Activated CD4-positive, alpha-beta memory T cell treated with anti-CD3 and anti-CD28 coated beads, Interleukin-2, amount 10 ng/mL, durations not matched to agents 7 days and 5 days (primary cell): ENCODE measurements at regions not wholly inside any gene's neighbourhood (a gene's known extent, or its start where the extent isn't known, plus 50 kb on each side); places are given as distances from the start of the nearest gene placed in this dataset.

Source experiments
- CTCF ChIA-PET: fragments of 350-600 bp; sonication (Branson Sonifier 250); formaldehyde crosslinking; loops from one replicate; lab custom pipeline; 2021; ENCODE audit warnings: antibody characterized with exemption, inconsistent platforms; lab: Charles Lee
- POLR2A ChIA-PET: fragments of 350-600 bp; sonication (Branson Sonifier 250); formaldehyde crosslinking; loops from one replicate; lab custom pipeline; 2021; ENCODE audit warnings: antibody characterized with exemption; lab: Charles Lee
- DNase-seq: peaks from one replicate; pipeline ENCODE4 v3.0.0-alpha.2; 2020
- H3K27ac Mint-ChIP-seq: one replicate; pipeline ENCODE4 v1.8.0; 2021; ENCODE audit warnings: mild to moderate bottlenecking, mixed read lengths
- H3K27me3 Mint-ChIP-seq: one replicate; pipeline ENCODE4 v1.8.0; 2021; ENCODE audit warnings: mixed read lengths
- H3K36me3 Mint-ChIP-seq: one replicate; pipeline ENCODE4 v1.8.0; 2021; ENCODE audit warnings: low read depth, mixed read lengths
- H3K4me1 Mint-ChIP-seq: one replicate; pipeline ENCODE4 v1.8.0; 2021; ENCODE audit warnings: mixed read lengths
- H3K4me3 Mint-ChIP-seq: one replicate; pipeline ENCODE4 v1.8.0; 2021; ENCODE audit warnings: mild to moderate bottlenecking, mixed read lengths
- H3K9me3 Mint-ChIP-seq: one replicate; pipeline ENCODE4 v1.8.0; 2021; ENCODE audit warnings: mixed read lengths

GRCh38 chrX:39904816-39905537, 192.8 kb downstream of the BCOR start:
- Mint-ChIP-seq H3K9me3 (no peaks in the 10 kb centered on the region), H3K4me1 (peaks cover 10% of the 10 kb centered on the region), H3K27me3 (peaks cover 2% of the 10 kb centered on the region), H3K27ac (no peak overlapping the region), H3K4me3 (no peak overlapping the region), H3K36me3 (no peaks in the 10 kb centered on the region)
- DNase-seq, result no peak
- POLR2A ChIA-PET, result interaction anchor here (1.4 kb wide), 1 partner anchor 51 kb away, joined by 3 read pairs; no protein-coding TSS in a partner anchor
- CTCF ChIA-PET, result no interaction called here

GRCh38 chrX:39905538-39905891, 192.2 kb downstream of the BCOR start:
- Mint-ChIP-seq H3K27me3 (peaks cover 2% of the 10 kb centered on the region), H3K4me3 (no peak overlapping the region), H3K4me1 (peaks cover 10% of the 10 kb centered on the region), H3K9me3 (no peaks in the 10 kb centered on the region), H3K36me3 (no peaks in the 10 kb centered on the region), H3K27ac (no peak overlapping the region)
- no peak for DNase-seq
- ChIA-PET CTCF (no interaction called here), POLR2A (interaction anchor here (1.4 kb wide), 1 partner anchor 51 kb away, joined by 3 read pairs; no protein-coding TSS in a partner anchor)

- peaks cover 10% of the 10 kb centered on the region for H3K4me1 Mint-ChIP-seq
- DNase-seq, result no peak
- H3K36me3 Mint-ChIP-seq, result no peaks in the 10 kb centered on the region
- H3K27ac Mint-ChIP-seq, result no peak overlapping the region
- ChIA-PET CTCF (no interaction called here), POLR2A (interaction anchor here (1.4 kb wide), 1 partner anchor 52 kb away, joined by 3 read pairs; no protein-coding TSS in a partner anchor)
- H3K27me3 Mint-ChIP-seq, result peaks cover 2% of the 10 kb centered on the region
- H3K4me3 Mint-ChIP-seq, result no peak overlapping the region
- H3K9me3 Mint-ChIP-seq, result no peaks in the 10 kb centered on the region
Observed at GRCh38 chrX:39905946-39906345, 191.8 kb downstream of the BCOR start.

- Mint-ChIP-seq H3K4me3 (no peak overlapping the region), H3K36me3 (no peaks in the 10 kb centered on the region), H3K27ac (no peak overlapping the region)
Observed at GRCh38 chrX:39907964-39908661, 189.6 kb downstream of the BCOR start.

GRCh38 chrX:39909996-39910395, 187.8 kb downstream of the BCOR start:
- ChIA-PET CTCF (no interaction called here), POLR2A (no interaction called here)
- H3K4me1 Mint-ChIP-seq, result no peaks in the 10 kb centered on the region
- no peak overlapping the region for H3K4me3 Mint-ChIP-seq
- no peaks in the 10 kb centered on the region for H3K9me3 Mint-ChIP-seq
- H3K36me3 Mint-ChIP-seq, result no peaks in the 10 kb centered on the region
- H3K27me3 Mint-ChIP-seq, result no peaks in the 10 kb centered on the region
- no peak overlapping the region for H3K27ac Mint-ChIP-seq
- no peak for DNase-seq

More at GRCh38 chrX:39907964-39908661, 189.6 kb downstream of the BCOR start:
- Mint-ChIP-seq H3K4me1 (peaks cover 8% of the 10 kb centered on the region), H3K27me3 (no peaks in the 10 kb centered on the region), H3K9me3 (no peaks in the 10 kb centered on the region)
- DNase-seq, result no peak
- ChIA-PET POLR2A (no interaction called here), CTCF (no interaction called here)

GRCh38 chrX:39910651-39911050, 187.1 kb downstream of the BCOR start:
- H3K4me3 Mint-ChIP-seq, result no peak overlapping the region
- ChIA-PET CTCF (no interaction called here), POLR2A (no interaction called here)
- no peaks in the 10 kb centered on the region for H3K9me3 Mint-ChIP-seq
- H3K36me3 Mint-ChIP-seq, result no peaks in the 10 kb centered on the region
- no peaks in the 10 kb centered on the region for H3K4me1 Mint-ChIP-seq
- H3K27me3 Mint-ChIP-seq, result no peaks in the 10 kb centered on the region
- DNase-seq, result no peak
- no peak overlapping the region for H3K27ac Mint-ChIP-seq

- ChIA-PET CTCF (no interaction called here), POLR2A (no interaction called here)
- no peaks in the 10 kb centered on the region for H3K9me3 Mint-ChIP-seq
- no peaks in the 10 kb centered on the region for H3K36me3 Mint-ChIP-seq
- no peak overlapping the region for H3K4me3 Mint-ChIP-seq
- H3K27ac Mint-ChIP-seq, result no peak overlapping the region
- H3K27me3 Mint-ChIP-seq, result no peaks in the 10 kb centered on the region
- no peaks in the 10 kb centered on the region for H3K4me1 Mint-ChIP-seq
- DNase-seq, result no peak
Observed at GRCh38 chrX:39911278-39911897, 186.4 kb downstream of the BCOR start.

- H3K27ac Mint-ChIP-seq, result no peak overlapping the region
- no peaks in the 10 kb centered on the region for H3K4me1 Mint-ChIP-seq
- no peaks in the 10 kb centered on the region for H3K9me3 Mint-ChIP-seq
- H3K27me3 Mint-ChIP-seq, result no peaks in the 10 kb centered on the region
- H3K4me3 Mint-ChIP-seq, result no peak overlapping the region
- DNase-seq, result no peak
- CTCF ChIA-PET, result no interaction called here
- POLR2A ChIA-PET, result interaction anchor here (1.2 kb wide), 1 partner anchor 58 kb away, joined by 3 read pairs; no protein-coding TSS in a partner anchor
- H3K36me3 Mint-ChIP-seq, result no peaks in the 10 kb centered on the region
Observed at GRCh38 chrX:39912126-39912525, 185.6 kb downstream of the BCOR start.

GRCh38 chrX:39915081-39915480, 182.7 kb downstream of the BCOR start:
- Mint-ChIP-seq H3K9me3 (no peaks in the 10 kb centered on the region), H3K36me3 (no peaks in the 10 kb centered on the region), H3K27me3 (no peaks in the 10 kb centered on the region), H3K4me3 (no peak overlapping the region), H3K4me1 (no peaks in the 10 kb centered on the region), H3K27ac (no peak overlapping the region)
- ChIA-PET CTCF (no interaction called here), POLR2A (no interaction called here)
- DNase-seq, result no peak

- H3K36me3 Mint-ChIP-seq, result no peaks in the 10 kb centered on the region
- no peaks in the 10 kb centered on the region for H3K27me3 Mint-ChIP-seq
- H3K27ac Mint-ChIP-seq, result no peak overlapping the region
- ChIA-PET POLR2A (no interaction called here), CTCF (no interaction called here)
- H3K4me3 Mint-ChIP-seq, result no peak overlapping the region
- H3K9me3 Mint-ChIP-seq, result no peaks in the 10 kb centered on the region
- DNase-seq, result no peak
- no peaks in the 10 kb centered on the region for H3K4me1 Mint-ChIP-seq
Observed at GRCh38 chrX:39915596-39915995, 182.2 kb downstream of the BCOR start.

GRCh38 chrX:39921838-39922237, 175.9 kb downstream of the BCOR start:
- no peaks in the 10 kb centered on the region for H3K4me1 Mint-ChIP-seq
- H3K4me3 Mint-ChIP-seq, result no peak overlapping the region
- H3K27ac Mint-ChIP-seq, result no peak overlapping the region
- CTCF ChIA-PET, result interaction anchor here (1.9 kb wide), 1 partner anchor 10 kb away, joined by 5 read pairs; no protein-coding TSS in a partner anchor
- no peaks in the 10 kb centered on the region for H3K9me3 Mint-ChIP-seq
- H3K27me3 Mint-ChIP-seq, result no peaks in the 10 kb centered on the region
- DNase-seq, result no peak
- no peaks in the 10 kb centered on the region for H3K36me3 Mint-ChIP-seq
- POLR2A ChIA-PET, result no interaction called here

- ChIA-PET CTCF (interaction anchor here (1.9 kb wide), 1 partner anchor 9 kb away, joined by 5 read pairs; no protein-coding TSS in a partner anchor), POLR2A (no interaction called here)
- H3K27me3 Mint-ChIP-seq, result no peaks in the 10 kb centered on the region
- no peak for DNase-seq
- H3K4me1 Mint-ChIP-seq, result no peaks in the 10 kb centered on the region
- no peak overlapping the region for H3K4me3 Mint-ChIP-seq
- no peaks in the 10 kb centered on the region for H3K9me3 Mint-ChIP-seq
- no peak overlapping the region for H3K27ac Mint-ChIP-seq
- H3K36me3 Mint-ChIP-seq, result no peaks in the 10 kb centered on the region
Observed at GRCh38 chrX:39922488-39922887, 175.3 kb downstream of the BCOR start.

- H3K36me3 Mint-ChIP-seq, result no peaks in the 10 kb centered on the region
- no peaks in the 10 kb centered on the region for H3K9me3 Mint-ChIP-seq
- ChIA-PET CTCF (interaction anchor here (1.9 kb wide), 1 partner anchor 9 kb away, joined by 5 read pairs; no protein-coding TSS in a partner anchor), POLR2A (no interaction called here)
- no peaks in the 10 kb centered on the region for H3K27me3 Mint-ChIP-seq
- no peaks in the 10 kb centered on the region for H3K4me1 Mint-ChIP-seq
- no peak for DNase-seq
- H3K4me3 Mint-ChIP-seq, result no peak overlapping the region
- no peak overlapping the region for H3K27ac Mint-ChIP-seq
Observed at GRCh38 chrX:39922926-39923325, 174.8 kb downstream of the BCOR start.
